HUES64 (cell line): ENCODE measurements at regions not wholly inside any gene's neighbourhood (a gene's known extent, or its start where the extent isn't known, plus 50 kb on each side); places are given as distances from the start of the nearest gene placed in this dataset.

Source experiments
- H3K27ac ChIP-seq: 2 replicates; pipeline ENCODE4 v1.7.0; 2013; ENCODE audit warnings: low read depth, low read length, inconsistent platforms
- H3K27me3 ChIP-seq: 2 replicates; pipeline ENCODE4 v1.6.1; 2013; ENCODE audit warnings: mild to moderate bottlenecking, low read length; ENCODE audit not compliant: insufficient read depth
- H3K36me3 ChIP-seq: 2 replicates; pipeline ENCODE4 v1.6.1; 2013; ENCODE audit warnings: mild to moderate bottlenecking, low read length; ENCODE audit not compliant: insufficient read depth
- H3K4me1 ChIP-seq: 2 replicates; pipeline ENCODE4 v1.6.1; 2013; ENCODE audit warnings: mild to moderate bottlenecking, low read length, moderate library complexity; ENCODE audit not compliant: insufficient read depth
- H3K4me3 ChIP-seq: 2 replicates; pipeline ENCODE4 v1.5.1; 2013; ENCODE audit warnings: mild to moderate bottlenecking, low read length, moderate library complexity
- H3K9ac ChIP-seq: 2 replicates; pipeline ENCODE4 v1.6.1; 2013; ENCODE audit warnings: mild to moderate bottlenecking, low read depth, low read length
- H3K9me3 ChIP-seq: 2 replicates; pipeline ENCODE4 v1.6.1; 2013; ENCODE audit warnings: low read depth, low read length; ENCODE audit not compliant: insufficient read depth
- WGBS: fragments of 150-250, 120-280 bp; methylation state at CpG from one replicate; pipeline ENCODE4 v1.1.7; 2013; ENCODE audit warnings: missing lambda C conversion rate; 5-methylcytosine and 5-hydroxymethylcytosine counted together

GRCh38 chr2:19846567-19846966 is 55.2 kb downstream of the TTC32 start:
- Histone ChIP-seq H3K4me1 (no peaks in the 10 kb centered on the region), H3K27me3 (no peaks in the 10 kb centered on the region)
- WGBS, result 98% methylated on average over 2 of the region's 2 CpGs

GRCh38 chr2:19846030-19846429 is 55.8 kb downstream of the TTC32 start:
- Histone ChIP-seq H3K9ac (no peak overlapping the region), H3K9me3 (no peaks in the 10 kb centered on the region), H3K27ac (no peak overlapping the region), H3K27me3 (no peaks in the 10 kb centered on the region), H3K4me1 (no peaks in the 10 kb centered on the region), H3K36me3 (no peaks in the 10 kb centered on the region), H3K4me3 (no peak overlapping the region)
- 79% methylated on average over 4 of the region's 4 CpGs for WGBS

More at GRCh38 chr2:19846567-19846966, 55.2 kb downstream of the TTC32 start:
- Histone ChIP-seq H3K36me3 (no peaks in the 10 kb centered on the region), H3K9ac (no peak overlapping the region), H3K9me3 (no peaks in the 10 kb centered on the region), H3K27ac (no peak overlapping the region), H3K4me3 (no peak overlapping the region)

DNA sequence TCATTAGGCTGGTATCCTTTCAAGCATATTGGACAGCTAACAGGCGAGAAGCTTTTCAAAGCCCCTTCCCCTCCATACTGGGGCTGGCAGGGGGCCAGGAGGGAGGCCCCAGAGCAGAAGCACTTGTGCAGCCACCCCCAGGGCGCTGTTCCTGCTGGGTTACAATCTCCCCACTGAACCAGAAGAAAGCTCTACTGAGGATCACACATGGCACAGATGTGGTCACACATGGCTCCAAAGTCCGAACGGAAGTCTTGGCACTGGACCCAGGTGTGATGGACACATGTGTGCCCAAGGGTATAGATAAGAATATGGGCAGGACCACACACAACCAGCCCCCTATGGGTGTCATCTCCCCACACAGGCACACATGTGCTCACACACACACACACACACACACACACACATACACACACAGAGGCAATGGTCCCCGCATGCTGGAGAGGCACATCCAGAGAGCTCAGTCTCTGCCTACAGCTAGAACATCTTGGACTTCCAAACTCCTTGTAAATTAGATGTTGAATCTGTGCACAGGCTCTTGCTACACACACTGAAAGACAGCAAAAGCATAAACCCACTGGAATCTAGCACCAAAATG is 56.4 kb downstream of the TTC32 start:
- H3K4me1 ChIP-seq, result no peaks in the 10 kb centered on the region
- no peaks in the 10 kb centered on the region for H3K9me3 ChIP-seq
- H3K27ac ChIP-seq, result no peak overlapping the region
- no peaks in the 10 kb centered on the region for H3K36me3 ChIP-seq
- H3K4me3 ChIP-seq, result no peak overlapping the region
- no peak overlapping the region for H3K9ac ChIP-seq
- 75% methylated on average over 5 of the region's 5 CpGs for WGBS
- H3K27me3 ChIP-seq, result no peaks in the 10 kb centered on the region

DNA sequence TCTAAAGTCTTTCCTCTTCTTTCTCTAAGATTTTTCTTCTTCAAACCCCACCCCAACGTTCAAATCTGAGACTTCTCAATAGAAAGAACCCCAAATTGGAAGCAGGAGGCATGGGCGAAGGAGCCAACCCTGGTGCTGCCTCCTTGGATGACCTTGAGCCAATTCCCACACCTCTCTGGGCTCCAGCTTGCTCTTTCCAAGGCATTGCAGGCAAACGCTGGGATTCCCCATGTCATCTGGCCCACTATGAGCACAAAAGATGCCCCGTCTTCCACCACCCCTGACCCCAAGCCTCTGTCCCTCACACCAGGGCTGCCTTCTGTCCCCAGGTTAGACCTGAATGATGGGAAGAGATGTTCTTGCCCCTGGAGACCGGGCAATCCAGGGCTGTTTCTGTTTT is 57.0 kb downstream of the TTC32 start:
- Histone ChIP-seq H3K27me3 (no peaks in the 10 kb centered on the region), H3K36me3 (no peaks in the 10 kb centered on the region), H3K4me3 (no peak overlapping the region), H3K9ac (no peak overlapping the region), H3K27ac (no peak overlapping the region), H3K4me1 (no peaks in the 10 kb centered on the region), H3K9me3 (no peaks in the 10 kb centered on the region)
- 86% methylated on average over 5 of the region's 5 CpGs for WGBS

GRCh38 chr2:19843992-19844515 is 57.7 kb downstream of the TTC32 start:
- no peaks in the 10 kb centered on the region for H3K36me3 ChIP-seq
- no peak overlapping the region for H3K9ac ChIP-seq
- no peak overlapping the region for H3K4me3 ChIP-seq
- no peaks in the 10 kb centered on the region for H3K27me3 ChIP-seq
- no peaks in the 10 kb centered on the region for H3K9me3 ChIP-seq
- WGBS, result 87% methylated on average over 2 of the region's 2 CpGs
- no peaks in the 10 kb centered on the region for H3K4me1 ChIP-seq
- H3K27ac ChIP-seq, result no peak overlapping the region

DNA sequence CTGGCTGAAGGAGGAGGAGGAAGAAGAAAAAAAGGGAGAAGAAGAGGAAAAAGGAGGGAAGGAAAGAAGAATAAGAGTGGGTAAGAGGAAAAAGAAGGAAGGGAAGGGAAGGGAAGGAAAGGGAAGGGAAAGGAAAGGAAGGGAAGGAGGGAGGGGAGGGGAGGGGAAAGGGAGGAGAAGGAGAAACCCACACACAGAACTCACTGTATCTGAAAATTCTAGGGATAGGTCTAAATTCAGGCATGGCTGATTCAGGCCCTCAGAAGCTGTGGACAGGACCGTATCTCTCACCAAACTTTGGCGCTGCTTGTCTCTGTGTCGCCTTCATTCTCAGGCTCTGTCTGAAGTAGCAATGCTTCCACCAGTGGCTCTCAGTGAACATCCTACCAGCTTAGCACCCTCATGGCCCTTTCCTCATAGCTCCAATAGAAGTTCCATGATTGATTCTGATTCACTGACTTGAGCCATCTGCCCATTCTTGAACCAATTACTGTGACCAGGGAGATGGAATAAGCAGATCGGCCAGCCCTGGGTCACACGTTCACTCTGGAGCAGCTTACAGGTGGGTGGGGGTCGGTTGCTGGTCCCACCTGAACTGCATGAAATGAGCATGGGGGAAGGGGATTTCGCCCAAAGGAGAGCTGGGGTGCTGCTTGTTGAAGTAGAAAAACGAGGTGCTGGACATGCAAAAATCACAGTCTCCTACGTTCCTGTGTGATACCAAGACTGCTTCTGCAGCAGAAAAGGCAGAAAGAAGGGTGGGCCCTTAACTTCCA is 59.7 kb downstream of the TTC32 start:
- no peak overlapping the region for H3K9ac ChIP-seq
- 92% methylated on average over 9 of the region's 9 CpGs for WGBS
- H3K9me3 ChIP-seq, result no peaks in the 10 kb centered on the region
- H3K36me3 ChIP-seq, result no peaks in the 10 kb centered on the region
- no peaks in the 10 kb centered on the region for H3K27me3 ChIP-seq
- no peak overlapping the region for H3K27ac ChIP-seq
- no peak overlapping the region for H3K4me3 ChIP-seq
- no peaks in the 10 kb centered on the region for H3K4me1 ChIP-seq

DNA sequence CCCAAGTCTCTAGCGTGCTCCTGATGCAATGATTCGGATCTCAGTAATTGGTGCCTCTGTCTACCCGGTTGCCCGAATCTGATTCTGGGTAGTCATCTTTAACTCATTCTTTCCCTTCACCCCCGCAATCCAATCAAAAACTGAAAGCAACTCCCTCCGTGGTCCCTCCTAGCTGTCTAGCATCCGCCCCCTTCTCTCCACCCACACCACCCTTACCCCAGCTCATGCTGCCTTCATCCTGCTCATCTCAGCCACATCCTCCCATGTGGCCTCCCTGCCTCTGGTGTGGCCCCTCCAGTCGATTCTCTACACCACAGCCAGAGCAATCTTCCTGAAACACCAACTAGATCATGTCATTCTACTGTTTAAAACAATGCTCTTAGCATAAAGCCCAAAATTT is 62.3 kb downstream of the TTC32 start:
- Histone ChIP-seq H3K27ac (no peak overlapping the region), H3K27me3 (no peaks in the 10 kb centered on the region), H3K4me3 (no peak overlapping the region), H3K9ac (no peak overlapping the region), H3K9me3 (no peaks in the 10 kb centered on the region), H3K36me3 (no peaks in the 10 kb centered on the region), H3K4me1 (no peaks in the 10 kb centered on the region)
- 76% methylated on average over 8 of the region's 8 CpGs for WGBS

DNA sequence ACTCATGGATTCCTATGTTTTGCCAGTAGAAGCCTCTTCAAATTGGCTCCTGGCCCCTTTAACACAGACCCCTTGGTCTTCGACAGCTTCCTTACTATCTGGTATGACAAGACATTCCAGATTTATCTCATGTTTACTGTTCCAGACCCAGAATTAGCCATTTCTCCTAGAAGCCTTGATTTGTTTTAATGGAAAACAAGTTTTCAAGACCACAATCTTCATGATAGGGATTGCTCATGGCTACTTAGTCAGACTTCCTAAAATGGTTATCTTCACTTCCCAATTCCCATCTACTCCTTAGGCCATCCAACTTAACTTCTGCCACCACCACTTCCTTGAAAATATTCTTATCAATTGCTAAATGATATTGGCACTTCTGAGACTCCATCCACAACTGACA is 63.2 kb downstream of the TTC32 start:
- Histone ChIP-seq H3K9me3 (no peaks in the 10 kb centered on the region), H3K27ac (no peak overlapping the region), H3K4me3 (no peak overlapping the region), H3K4me1 (no peaks in the 10 kb centered on the region), H3K36me3 (no peaks in the 10 kb centered on the region), H3K27me3 (no peaks in the 10 kb centered on the region), H3K9ac (no peak overlapping the region)
- 100% methylated on average over 1 of the region's 1 CpG for WGBS

GRCh38 chr2:19837235-19837766 is 64.5 kb downstream of the TTC32 start:
- H3K9ac ChIP-seq, result no peak overlapping the region
- no peaks in the 10 kb centered on the region for H3K4me1 ChIP-seq
- no peaks in the 10 kb centered on the region for H3K9me3 ChIP-seq
- H3K27ac ChIP-seq, result no peak overlapping the region
- H3K36me3 ChIP-seq, result no peaks in the 10 kb centered on the region
- no peak overlapping the region for H3K4me3 ChIP-seq
- H3K27me3 ChIP-seq, result no peaks in the 10 kb centered on the region
- WGBS, result 86% methylated on average over 4 of the region's 4 CpGs

GRCh38 chr2:19835781-19836281 is 66.0 kb downstream of the TTC32 start:
- Histone ChIP-seq H3K9me3 (no peaks in the 10 kb centered on the region), H3K4me1 (no peaks in the 10 kb centered on the region), H3K36me3 (no peaks in the 10 kb centered on the region), H3K4me3 (no peak overlapping the region), H3K9ac (no peak overlapping the region), H3K27me3 (no peaks in the 10 kb centered on the region), H3K27ac (no peak overlapping the region)
- WGBS, result 61% methylated on average over 6 of the region's 6 CpGs

DNA sequence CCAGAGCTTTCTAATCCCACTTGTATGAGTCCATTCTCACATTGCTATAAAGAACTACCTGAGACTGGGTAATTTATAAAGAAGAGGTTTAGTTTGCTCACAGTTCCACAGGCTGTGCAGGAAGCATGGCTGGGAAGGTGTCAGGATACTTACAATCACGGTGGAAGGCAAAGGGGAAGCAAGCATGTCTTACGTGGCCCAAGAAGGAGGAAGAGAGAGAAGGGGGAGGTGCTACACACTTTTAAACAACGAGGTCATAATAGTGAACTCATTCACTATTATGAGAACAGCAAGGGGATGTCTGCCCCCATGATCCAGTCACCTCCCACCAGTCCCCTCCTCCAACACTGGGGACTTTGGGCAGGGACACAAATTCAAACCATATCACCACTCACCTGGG is 67.8 kb downstream of the TTC32 start:
- no peak overlapping the region for H3K4me3 ChIP-seq
- no peaks in the 10 kb centered on the region for H3K27me3 ChIP-seq
- H3K4me1 ChIP-seq, result no peaks in the 10 kb centered on the region
- H3K27ac ChIP-seq, result no peak overlapping the region
- no peaks in the 10 kb centered on the region for H3K36me3 ChIP-seq
- H3K9ac ChIP-seq, result no peak overlapping the region
- H3K9me3 ChIP-seq, result no peaks in the 10 kb centered on the region
- 73% methylated on average over 3 of the region's 3 CpGs for WGBS
